ENCODE measurements at regions not wholly inside any gene's neighbourhood (a gene's known extent, or its start where the extent isn't known, plus 50 kb on each side); places are given as distances from the start of the nearest gene placed in this dataset.

DNA sequence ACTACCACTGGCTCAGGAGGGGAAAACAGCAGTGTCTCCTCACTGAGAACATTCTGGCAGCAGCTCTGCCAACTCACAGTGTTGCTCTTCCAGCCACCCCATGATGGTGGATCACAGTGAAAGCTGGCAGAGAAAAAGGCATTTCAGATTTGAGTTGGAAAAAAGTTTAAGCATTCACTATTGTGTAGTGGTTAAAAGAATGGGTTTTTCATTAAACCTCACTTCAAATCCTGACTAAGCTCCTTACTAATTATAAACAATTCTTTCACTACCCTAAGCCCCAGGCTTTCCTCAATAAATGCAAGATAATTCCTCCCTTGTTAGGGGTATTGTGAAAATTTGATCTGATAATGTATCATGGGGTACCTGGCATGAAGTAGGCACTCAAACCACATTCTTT is 518.1 kb downstream of the SNAPC1 start:
- no peak for ATAC-seq
- intact Hi-C loops (cut with micrococcal nuclease; ENCODE audit: unreplicated experiment) (no loop called here), in situ Hi-C loops (cut with HindIII; ENCODE audit: extremely low pct_ligation_motif_present, low pct_unique_long_range_greater_than_20kb) (no loop called here)
- Histone ChIP-seq H3K9ac (ENCODE audit: insufficient read depth, low read depth, low read length) (no peak overlapping the region), H3K4me2 (ENCODE audit: low read depth, low read length) (no peak overlapping the region), H3K79me2 (ENCODE audit: insufficient read depth, low read length) (no peaks in the 10 kb centered on the region), H3K4me1 (ENCODE audit: insufficient read depth, low read length) (no peaks in the 10 kb centered on the region), H3K36me3 (replicated peaks in 1 of 2; ENCODE audit: control insufficient read depth in 1 of 2, insufficient read depth in 2 of 2, low read length in 2 of 2) (no peaks in the 10 kb centered on the region), H2AFZ (ENCODE audit: low read length) (no peak overlapping the region), H3K4me3 (replicated peaks in 1 of 3; ENCODE audit: insufficient read depth in 1 of 3, low read depth in 2 of 3, low read length in 3 of 3) (no peak overlapping the region), H3K27ac (ENCODE audit: extremely low read length, insufficient read depth, low read length) (no peak overlapping the region), H3K9me3 (ENCODE audit: low read length) (no peaks in the 10 kb centered on the region), H4K20me1 (ENCODE audit: insufficient read depth, low read length) (no peaks in the 10 kb centered on the region), H3K27me3 (ENCODE audit: control insufficient read depth in 1 of 2, insufficient read depth in 2 of 2, low read length in 2 of 2) (no peaks in the 10 kb centered on the region)
- TF ChIP-seq HOXA9 (CRISPR knock-in tag; IDR thresholded peaks at IDR 0.05; ENCODE audit: borderline replicate concordance) (no peak), THAP11 (CRISPR knock-in tag; IDR thresholded peaks at IDR 0.05) (no peak)
- no peak for DNase-seq (ENCODE audit: low spot score)
- POLR2A ChIA-PET, result no interaction called here
- BruUV-seq (replicated peaks), result no TSS peak
- FAIRE-seq, result no peak
- CTCF ChIA-PET (ENCODE audit: low intra/inter-chr PET ratio, low total read pairs), result no interaction called here

DNA sequence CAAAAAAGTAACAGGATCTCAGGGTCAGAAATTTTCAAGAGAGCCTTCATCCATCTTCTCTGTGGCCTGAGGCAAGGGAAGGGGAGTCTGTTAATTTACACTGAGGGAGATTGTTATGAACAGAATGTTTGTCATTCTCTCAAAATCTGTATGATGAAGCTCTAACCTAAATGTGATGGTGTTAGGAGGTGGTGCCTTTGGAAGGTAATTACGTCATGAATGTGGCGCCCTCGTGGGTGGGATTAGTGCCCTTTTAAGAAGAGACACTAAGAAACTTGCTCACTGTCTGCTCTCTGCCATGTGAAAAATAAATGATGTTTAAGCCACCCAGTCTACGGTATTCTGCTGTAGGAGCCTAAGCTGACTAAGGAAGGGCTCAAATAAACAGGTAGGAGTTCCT is 521.6 kb downstream of the SNAPC1 start:
- FAIRE-seq, result no peak
- TF ChIP-seq ATF7 (IDR thresholded peaks at IDR 0.05), result peak; percentile 86
- TF ChIP-seq ATF7 (CRISPR knock-in tag; IDR thresholded peaks at IDR 0.05), result no peak
- no peak for TF ChIP-seq GTF2F1 (IDR thresholded peaks at IDR 0.05; ENCODE audit: low read length)
- TF ChIP-seq PRMT3 (CRISPR knock-in tag; IDR thresholded peaks at IDR 0.05; ENCODE audit: borderline replicate concordance, low read depth), result no peak
- peak; percentile 69 for TF ChIP-seq CREB1 (IDR thresholded peaks at IDR 0.05)
- no peak for TF ChIP-seq CREB1 (CRISPR knock-in tag; IDR thresholded peaks at IDR 0.05)
- no peak for TF ChIP-seq ZNF672 (CRISPR knock-in tag; IDR thresholded peaks at IDR 0.05)
- TF ChIP-seq MYNN (CRISPR knock-in tag; IDR thresholded peaks at IDR 0.05; ENCODE audit: low read depth), result no peak

More for the DNA sequence above, 521.6 kb downstream of the SNAPC1 start:
- 0% methylated on average over 4 of the region's 4 CpGs for WGBS (ENCODE audit: low lambda C conversion rate)
- H3K27me3 ChIP-seq (ENCODE audit: control insufficient read depth in 1 of 2, insufficient read depth in 2 of 2, low read length in 2 of 2), result no peaks in the 10 kb centered on the region
- ATAC-seq, result no peak
- no peak overlapping the region for H3K27ac ChIP-seq (ENCODE audit: extremely low read length, insufficient read depth, low read length)
- no peaks in the 10 kb centered on the region for H3K79me2 ChIP-seq (ENCODE audit: insufficient read depth, low read length)
- in situ Hi-C loops (cut with HindIII; ENCODE audit: extremely low pct_ligation_motif_present, low pct_unique_long_range_greater_than_20kb), result no loop called here
- no TSS peak for BruUV-seq (replicated peaks)
- DNase-seq (ENCODE audit: low spot score), result no peak
- H3K36me3 ChIP-seq (replicated peaks in 1 of 2; ENCODE audit: control insufficient read depth in 1 of 2, insufficient read depth in 2 of 2, low read length in 2 of 2), result no peaks in the 10 kb centered on the region
- no peak overlapping the region for H3K4me2 ChIP-seq (ENCODE audit: low read depth, low read length)
- intact Hi-C loops (cut with micrococcal nuclease; ENCODE audit: unreplicated experiment), result no loop called here
- no peak overlapping the region for H3K4me3 ChIP-seq (replicated peaks in 1 of 3; ENCODE audit: insufficient read depth in 1 of 3, low read depth in 2 of 3, low read length in 3 of 3)
- no peaks in the 10 kb centered on the region for H3K9me3 ChIP-seq (ENCODE audit: low read length)
- H3K4me1 ChIP-seq (ENCODE audit: insufficient read depth, low read length), result no peaks in the 10 kb centered on the region
- no peaks in the 10 kb centered on the region for H4K20me1 ChIP-seq (ENCODE audit: insufficient read depth, low read length)
- ChIA-PET POLR2A (no interaction called here), CTCF (ENCODE audit: low intra/inter-chr PET ratio, low total read pairs) (no interaction called here)
- no peak overlapping the region for H2AFZ ChIP-seq (ENCODE audit: low read length)
- H3K9ac ChIP-seq (ENCODE audit: insufficient read depth, low read depth, low read length), result no peak overlapping the region

Measured in HepG2 (cell line).